ENCODE measurements at regions not wholly inside any gene's neighbourhood (a gene's known extent, or its start where the extent isn't known, plus 50 kb on each side); places are given as distances from the start of the nearest gene placed in this dataset.
"Not testable (repeated sequence)": the region's sequence is repeated elsewhere in the genome, so short reads cannot be mapped to it uniquely, and the experiment has no call there.

- DNase-seq (no peak), FAIRE-seq (no peak), ATAC-seq (no peak)
- H3K4me3 ChIP-seq: no peak overlapping the region
- WGBS, 2 donors: 46 to 61% methylated on average over 1 of the region's 1 CpG
- intact Hi-C loops (cut with DNase I): no loop called here
- TF ChIP-seq CTCF (IDR thresholded peaks at IDR 0.05): no peak
- no peaks in the 10 kb centered on the region for H3K36me3 ChIP-seq
- no peaks in the 10 kb centered on the region for H3K27me3 ChIP-seq
- no peak overlapping the region for H3K27ac ChIP-seq
- no peaks in the 10 kb centered on the region for H3K4me1 ChIP-seq
- H3K9me3 ChIP-seq: no peaks in the 10 kb centered on the region
Measured at GRCh38 chr10:22833781-22834180, 94.1 kb upstream of the ARMC3 start.

GRCh38 chr10:22833353-22833752, 94.5 kb upstream of the ARMC3 start:
- TF ChIP-seq CTCF (IDR thresholded peaks at IDR 0.05): no peak
- Histone ChIP-seq H3K27ac (no peak overlapping the region), H3K4me1 (no peaks in the 10 kb centered on the region), H3K9me3 (no peaks in the 10 kb centered on the region), H3K36me3 (no peaks in the 10 kb centered on the region), H3K4me3 (no peak overlapping the region), H3K27me3 (no peaks in the 10 kb centered on the region)
- DNase-seq (no peak), ATAC-seq (no peak), FAIRE-seq (no peak)
- 92 to 95% methylated on average over 5 of the region's 5 CpGs for WGBS, 2 donors
- intact Hi-C loops (cut with DNase I): no loop called here

- H3K4me3 ChIP-seq: no peak overlapping the region
- intact Hi-C loops (cut with DNase I): no loop called here
- ATAC-seq (no peak), DNase-seq (no peak), FAIRE-seq (no peak)
- TF ChIP-seq CTCF (IDR thresholded peaks at IDR 0.05): no peak
- H3K27ac ChIP-seq: no peak overlapping the region
- H3K36me3 ChIP-seq: no peaks in the 10 kb centered on the region
- H3K9me3 ChIP-seq: no peaks in the 10 kb centered on the region
- WGBS, 2 donors: 93 to 96% methylated on average over 2 of the region's 2 CpGs
- no peaks in the 10 kb centered on the region for H3K4me1 ChIP-seq
- H3K27me3 ChIP-seq: no peaks in the 10 kb centered on the region
Measured at GRCh38 chr10:22832851-22833250, 95.0 kb upstream of the ARMC3 start.

- WGBS, 2 donors: 49 to 54% methylated on average over 4 of the region's 4 CpGs
- Histone ChIP-seq H3K27me3 (no peaks in the 10 kb centered on the region), H3K36me3 (no peaks in the 10 kb centered on the region), H3K9me3 (no peaks in the 10 kb centered on the region), H3K4me1 (no peaks in the 10 kb centered on the region), H3K4me3 (no peak overlapping the region), H3K27ac (no peak overlapping the region)
- DNase-seq: no peak
- ATAC-seq: no peak
- intact Hi-C loops (cut with DNase I): no loop called here
- no peak for TF ChIP-seq CTCF (IDR thresholded peaks at IDR 0.05)
- no peak for FAIRE-seq
Measured at GRCh38 chr10:22832066-22832602, 95.7 kb upstream of the ARMC3 start.

GRCh38 chr10:22831586-22831985, 96.3 kb upstream of the ARMC3 start:
- ATAC-seq (no peak), DNase-seq (no peak)

GRCh38 chr10:22828712-22829111, 99.1 kb upstream of the ARMC3 start:
- DNase-seq; ATAC-seq; H3K4me1 ChIP-seq; H3K27ac ChIP-seq; H3K4me3 ChIP-seq; H3K36me3 ChIP-seq; H3K9me3 ChIP-seq; intact Hi-C loops (cut with DNase I); H3K27me3 ChIP-seq; FAIRE-seq: not testable (repeated sequence)

More at GRCh38 chr10:22831586-22831985, 96.3 kb upstream of the ARMC3 start:
- H3K4me3 ChIP-seq: no peak overlapping the region
- no peaks in the 10 kb centered on the region for H3K36me3 ChIP-seq
- no peaks in the 10 kb centered on the region for H3K9me3 ChIP-seq
- H3K27me3 ChIP-seq: no peaks in the 10 kb centered on the region
- no peak for TF ChIP-seq CTCF (IDR thresholded peaks at IDR 0.05)
- WGBS, 2 donors: 87 to 97% methylated on average over 8 of the region's 8 CpGs
- no peak for FAIRE-seq
- no peak overlapping the region for H3K27ac ChIP-seq
- intact Hi-C loops (cut with DNase I): no loop called here
- H3K4me1 ChIP-seq: no peaks in the 10 kb centered on the region
